H1 (cell line): ENCODE measurements at regions not wholly inside any gene's neighbourhood (a gene's known extent, or its start where the extent isn't known, plus 50 kb on each side); places are given as distances from the start of the nearest gene placed in this dataset.

Source experiments
- CEBPB ChIP-seq: IDR thresholded peaks from 2 replicates; pipeline ENCODE4 v1.6.1; 2012; ENCODE audit warnings: low read depth, low read length
- CTCF ChIP-seq, 3 experiments: IDR thresholded peaks; 1 replicate in 2 of 3; 2 replicates in 1 of 3; pipeline versions ENCODE4 v1.5.1 to v1.6.1; 2011; ENCODE audit warnings: low read length in 3 of 3, mild to moderate bottlenecking in 3 of 3, inconsistent platforms in 2 of 3, low read depth in 1 of 3, moderate library complexity in 1 of 3; ENCODE audit not compliant: insufficient read depth in 1 of 3; ENCODE audit errors: control extremely low read depth in 1 of 3
- RBBP5 ChIP-seq: IDR thresholded peaks from 2 replicates; pipeline ENCODE4 v1.7.1; 2012; ENCODE audit warnings: low read depth, mild to moderate bottlenecking, inconsistent platforms, low read length, moderate library complexity, borderline replicate concordance
- SIX5 ChIP-seq: IDR thresholded peaks from 2 replicates; pipeline ENCODE4 v1.6.1; 2011; ENCODE audit warnings: mild to moderate bottlenecking, low read depth, low read length
- USF2 ChIP-seq: IDR thresholded peaks from 2 replicates; pipeline ENCODE4 v1.6.1; 2011; ENCODE audit warnings: low read length, improper control_type of control experiment

- TF ChIP-seq CTCF (IDR thresholded peaks at IDR 0.05; ENCODE audit: control extremely low read depth in 1 of 3, insufficient read depth in 1 of 3, low read depth in 1 of 3, low read length in 3 of 3): no peak
- TF ChIP-seq RBBP5: no peak
- no peak for TF ChIP-seq CEBPB
- no peak for TF ChIP-seq SIX5
- TF ChIP-seq USF2: no peak
Measured at GRCh38 chr13:90099847-90100246, 1247.6 kb upstream of the MIR17HG start (continued).
